ENCODE measurements at regions not wholly inside any gene's neighbourhood (a gene's known extent, or its start where the extent isn't known, plus 50 kb on each side); places are given as distances from the start of the nearest gene placed in this dataset.

- H2AFZ ChIP-seq = no peak overlapping the region
- ChIA-PET POLR2A (ENCODE audit: unreplicated experiment) (no interaction called here), CTCF (interaction anchor here (0.6 to 1.1 kb wide), 7 partner anchors 52 to 760 kb away, joined by 3 to 7 read pairs (median 3); no protein-coding TSS in a partner anchor)
- no peaks in the 10 kb centered on the region for H3K9me2 ChIP-seq (ENCODE audit: insufficient read depth)
- no peaks in the 10 kb centered on the region for H4K20me1 ChIP-seq (ENCODE audit: insufficient read depth)
- H3K9me3 ChIP-seq (ENCODE audit: insufficient read depth, low read depth) = no peaks in the 10 kb centered on the region
- H3K4me2 ChIP-seq = no peak overlapping the region
- TF ChIP-seq CTCF (conservative IDR thresholded peaks at IDR 0.05) = no peak
- no peak for TF ChIP-seq EZH2 (IDR thresholded peaks at IDR 0.05; ENCODE audit: low read depth)
- H3K79me2 ChIP-seq (ENCODE audit: low read depth) = no peaks in the 10 kb centered on the region
- intact Hi-C loops (cut with micrococcal nuclease; ENCODE audit: unreplicated experiment) = loop anchor here (2.0 to 10.0 kb wide), 3 partner anchors 66 to 280 kb away; partner anchors contain the start of gene HSPA9
- no peak for DNase-seq
- BruUV-seq (replicated peaks) = no TSS peak
- no peak overlapping the region for H3K27ac ChIP-seq
- H3K36me3 ChIP-seq (ENCODE audit: low read depth) = no peaks in the 10 kb centered on the region
- no peak overlapping the region for H3K4me3 ChIP-seq
- H3K27me3 ChIP-seq (ENCODE audit: insufficient read depth, low read depth) = no peaks in the 10 kb centered on the region
- no peaks in the 10 kb centered on the region for H3F3A ChIP-seq (ENCODE audit: insufficient read depth, low read depth)
- H3K4me1 ChIP-seq (replicated peaks; ENCODE audit: insufficient read depth) = no peaks in the 10 kb centered on the region
These were observed 68.0 kb upstream of the HSPA9 start for GRCh38 chr5:138643040-138643791.

GRCh38 chr5:138641547-138642298 is 66.5 kb upstream of the HSPA9 start:
- Histone ChIP-seq H3K9me2 (ENCODE audit: insufficient read depth) (no peaks in the 10 kb centered on the region), H3K27ac (no peak overlapping the region), H3K9me3 (ENCODE audit: insufficient read depth, low read depth) (no peaks in the 10 kb centered on the region), H4K20me1 (ENCODE audit: insufficient read depth) (no peaks in the 10 kb centered on the region), H2AFZ (no peak overlapping the region), H3F3A (ENCODE audit: insufficient read depth, low read depth) (no peaks in the 10 kb centered on the region), H3K4me2 (no peak overlapping the region), H3K4me1 (replicated peaks; ENCODE audit: insufficient read depth) (no peaks in the 10 kb centered on the region), H3K36me3 (ENCODE audit: low read depth) (no peaks in the 10 kb centered on the region), H3K27me3 (ENCODE audit: insufficient read depth, low read depth) (no peaks in the 10 kb centered on the region), H3K4me3 (no peak overlapping the region), H3K79me2 (ENCODE audit: low read depth) (no peaks in the 10 kb centered on the region)
- POLR2A ChIA-PET (ENCODE audit: unreplicated experiment) = interaction anchor here (0.6 kb wide), 1 partner anchor 651 kb away, joined by 6 read pairs; the partner anchor contains the start of gene MATR3
- CTCF ChIA-PET = interaction anchor here (0.6 to 0.9 kb wide), 2 partner anchors 239 to 613 kb away, joined by 3 to 6 read pairs; no protein-coding TSS in a partner anchor
- intact Hi-C loops (cut with micrococcal nuclease; ENCODE audit: unreplicated experiment) = loop anchor here (1.0 to 10.0 kb wide), 5 partner anchors 64 to 621 kb away; partner anchors contain the start of gene HSPA9
- peak; percentile 45 to 80 for DNase-seq
- BruUV-seq (replicated peaks) = no TSS peak
- peak; percentile 94 for TF ChIP-seq CTCF (conservative IDR thresholded peaks at IDR 0.05)
- TF ChIP-seq EZH2 (IDR thresholded peaks at IDR 0.05; ENCODE audit: low read depth) = no peak

- CTCF ChIA-PET = interaction anchor here (0.9 to 1.0 kb wide), 2 partner anchors 62 to 614 kb away, joined by 3 to 10 read pairs; no protein-coding TSS in a partner anchor
- Histone ChIP-seq H3K9me2 (ENCODE audit: insufficient read depth) (no peaks in the 10 kb centered on the region), H2AFZ (no peak overlapping the region), H3K27me3 (ENCODE audit: insufficient read depth, low read depth) (no peaks in the 10 kb centered on the region), H3K27ac (no peak overlapping the region), H3K4me3 (no peak overlapping the region), H3K79me2 (ENCODE audit: low read depth) (no peaks in the 10 kb centered on the region), H4K20me1 (ENCODE audit: insufficient read depth) (no peaks in the 10 kb centered on the region), H3K4me2 (no peak overlapping the region), H3K36me3 (ENCODE audit: low read depth) (no peaks in the 10 kb centered on the region), H3K4me1 (replicated peaks; ENCODE audit: insufficient read depth) (no peaks in the 10 kb centered on the region), H3K9me3 (ENCODE audit: insufficient read depth, low read depth) (no peaks in the 10 kb centered on the region), H3F3A (ENCODE audit: insufficient read depth, low read depth) (no peaks in the 10 kb centered on the region)
- BruUV-seq (replicated peaks) = no TSS peak
- POLR2A ChIA-PET (ENCODE audit: unreplicated experiment) = interaction anchor here (0.6 kb wide), 1 partner anchor 652 kb away, joined by 6 read pairs; the partner anchor contains the start of gene MATR3
- intact Hi-C loops (cut with micrococcal nuclease; ENCODE audit: unreplicated experiment) = loop anchor here (1.0 to 10.0 kb wide), 3 partner anchors 63 to 264 kb away; partner anchors contain the start of gene HSPA9
- TF ChIP-seq CTCF (conservative IDR thresholded peaks at IDR 0.05) (no peak), EZH2 (IDR thresholded peaks at IDR 0.05; ENCODE audit: low read depth) (no peak)
- DNase-seq = no peak
These were observed 65.5 kb upstream of the HSPA9 start for GRCh38 chr5:138640646-138641254.

Data from PC-9 (cell line).